HL-60 (cell line): ENCODE measurements at regions not wholly inside any gene's neighbourhood (a gene's known extent, or its start where the extent isn't known, plus 50 kb on each side); places are given as distances from the start of the nearest gene placed in this dataset.

Experiments
- DNase-seq, 2 experiments: peaks; one replicate each; pipeline ENCODE4 v3.0.0-alpha.2; 2010 to 2020; ENCODE audit warnings: low read depth in 1 of 2, low spot score in 1 of 2
- H3K27ac ChIP-seq: fragments of 250-450 bp; sonication (Bioruptor Pico); replicated peaks from 2 replicates; pipeline ENCODE4 v1.5.1; 2020; ENCODE audit warnings: mild to moderate bottlenecking, moderate library complexity
- H3K27me3 ChIP-seq: fragments of 250-450 bp; sonication (Bioruptor Pico); 2 replicates; pipeline ENCODE4 v1.5.1; 2021; ENCODE audit warnings: mild to moderate bottlenecking, moderate library complexity; ENCODE audit not compliant: insufficient read depth, poor library complexity, severe bottlenecking
- H3K4me3 ChIP-seq: replicated peaks from 2 replicates; pipeline ENCODE4 v1.5.1; 2011; ENCODE audit warnings: mild to moderate bottlenecking, control low read depth, low read length; ENCODE audit not compliant: insufficient read depth
- GABPA ChIP-seq: IDR thresholded peaks from 2 replicates; pipeline ENCODE4 v1.6.1; 2012; ENCODE audit warnings: low read depth
- POLR2AphosphoS5 ChIP-seq: IDR thresholded peaks from 2 replicates; pipeline ENCODE4 v1.6.1; 2012; ENCODE audit warnings: low read depth
- SPI1 ChIP-seq: IDR thresholded peaks from 2 replicates; pipeline ENCODE4 v1.6.1; 2012; ENCODE audit warnings: low read depth, mild to moderate bottlenecking, borderline replicate concordance
- TF ChIP-seq, protein P1 (sequence below): IDR thresholded peaks from 2 replicates; pipeline ENCODE4 v1.6.1; 2012; ENCODE audit warnings: low read depth; ENCODE audit not compliant: insufficient replicate concordance
- TF ChIP-seq, protein P2 (sequence below): IDR thresholded peaks from one replicate; pipeline ENCODE4 v1.5.1; 2011; ENCODE audit warnings: low read length, control low read depth, inconsistent platforms; ENCODE audit not compliant: insufficient read depth

DNA sequence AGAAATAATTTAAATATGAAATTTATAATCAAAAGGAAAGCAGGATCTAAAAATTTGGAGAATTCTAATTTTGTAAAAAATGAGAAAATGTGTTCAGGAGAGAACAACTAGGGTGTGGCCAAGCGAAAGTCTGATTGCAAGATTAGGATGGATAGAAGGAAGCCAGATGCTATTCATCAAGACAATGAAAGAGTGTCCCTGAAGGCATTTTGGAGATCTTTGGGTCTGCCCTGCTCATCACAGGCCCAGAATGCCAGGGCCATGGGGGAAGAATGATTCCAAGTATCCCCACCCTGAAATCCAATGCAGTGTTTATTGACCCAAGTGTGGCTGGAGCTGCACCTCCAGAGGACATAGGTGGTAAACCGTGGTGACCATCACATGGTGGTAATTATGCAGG, 724.0 kb upstream of the FZD8 start:
- no peak for TF ChIP-seq POLR2AphosphoS5
- no peak for TF ChIP-seq SPI1
- TF ChIP-seq GABPA = no peak
- DNase-seq = no peak
- Histone ChIP-seq H3K4me3 (no peak overlapping the region), H3K27me3 (no peaks in the 10 kb centered on the region), H3K27ac (no peak overlapping the region)

DNA sequence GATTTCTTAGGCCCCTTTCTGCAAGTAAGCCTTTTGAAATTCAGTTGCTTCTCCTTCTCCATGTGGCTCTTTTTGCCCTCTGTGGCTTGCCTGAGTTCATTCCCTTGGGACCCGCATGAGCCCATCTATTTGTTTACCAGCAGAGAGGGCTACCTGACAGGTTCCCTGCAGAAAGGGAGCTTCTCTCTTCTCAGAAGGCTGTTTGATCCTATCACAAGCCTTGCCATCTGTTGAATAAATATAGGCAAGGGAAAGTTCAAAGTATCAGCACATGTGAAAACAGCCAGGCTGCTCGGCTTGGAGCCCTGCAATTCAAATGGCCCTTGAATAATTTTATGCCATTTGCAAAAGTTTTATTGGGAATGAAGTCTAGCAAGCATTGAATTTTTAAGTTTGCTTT, 720.2 kb upstream of the FZD8 start:
- Histone ChIP-seq H3K27ac (no peak overlapping the region), H3K4me3 (no peak overlapping the region), H3K27me3 (no peaks in the 10 kb centered on the region)
- no peak for DNase-seq
- TF ChIP-seq POLR2AphosphoS5 (no peak), GABPA (no peak), SPI1 (no peak)
- TF ChIP-seq, protein P1, sequence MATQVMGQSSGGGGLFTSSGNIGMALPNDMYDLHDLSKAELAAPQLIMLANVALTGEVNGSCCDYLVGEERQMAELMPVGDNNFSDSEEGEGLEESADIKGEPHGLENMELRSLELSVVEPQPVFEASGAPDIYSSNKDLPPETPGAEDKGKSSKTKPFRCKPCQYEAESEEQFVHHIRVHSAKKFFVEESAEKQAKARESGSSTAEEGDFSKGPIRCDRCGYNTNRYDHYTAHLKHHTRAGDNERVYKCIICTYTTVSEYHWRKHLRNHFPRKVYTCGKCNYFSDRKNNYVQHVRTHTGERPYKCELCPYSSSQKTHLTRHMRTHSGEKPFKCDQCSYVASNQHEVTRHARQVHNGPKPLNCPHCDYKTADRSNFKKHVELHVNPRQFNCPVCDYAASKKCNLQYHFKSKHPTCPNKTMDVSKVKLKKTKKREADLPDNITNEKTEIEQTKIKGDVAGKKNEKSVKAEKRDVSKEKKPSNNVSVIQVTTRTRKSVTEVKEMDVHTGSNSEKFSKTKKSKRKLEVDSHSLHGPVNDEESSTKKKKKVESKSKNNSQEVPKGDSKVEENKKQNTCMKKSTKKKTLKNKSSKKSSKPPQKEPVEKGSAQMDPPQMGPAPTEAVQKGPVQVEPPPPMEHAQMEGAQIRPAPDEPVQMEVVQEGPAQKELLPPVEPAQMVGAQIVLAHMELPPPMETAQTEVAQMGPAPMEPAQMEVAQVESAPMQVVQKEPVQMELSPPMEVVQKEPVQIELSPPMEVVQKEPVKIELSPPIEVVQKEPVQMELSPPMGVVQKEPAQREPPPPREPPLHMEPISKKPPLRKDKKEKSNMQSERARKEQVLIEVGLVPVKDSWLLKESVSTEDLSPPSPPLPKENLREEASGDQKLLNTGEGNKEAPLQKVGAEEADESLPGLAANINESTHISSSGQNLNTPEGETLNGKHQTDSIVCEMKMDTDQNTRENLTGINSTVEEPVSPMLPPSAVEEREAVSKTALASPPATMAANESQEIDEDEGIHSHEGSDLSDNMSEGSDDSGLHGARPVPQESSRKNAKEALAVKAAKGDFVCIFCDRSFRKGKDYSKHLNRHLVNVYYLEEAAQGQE = no peak
- TF ChIP-seq, protein P2, sequence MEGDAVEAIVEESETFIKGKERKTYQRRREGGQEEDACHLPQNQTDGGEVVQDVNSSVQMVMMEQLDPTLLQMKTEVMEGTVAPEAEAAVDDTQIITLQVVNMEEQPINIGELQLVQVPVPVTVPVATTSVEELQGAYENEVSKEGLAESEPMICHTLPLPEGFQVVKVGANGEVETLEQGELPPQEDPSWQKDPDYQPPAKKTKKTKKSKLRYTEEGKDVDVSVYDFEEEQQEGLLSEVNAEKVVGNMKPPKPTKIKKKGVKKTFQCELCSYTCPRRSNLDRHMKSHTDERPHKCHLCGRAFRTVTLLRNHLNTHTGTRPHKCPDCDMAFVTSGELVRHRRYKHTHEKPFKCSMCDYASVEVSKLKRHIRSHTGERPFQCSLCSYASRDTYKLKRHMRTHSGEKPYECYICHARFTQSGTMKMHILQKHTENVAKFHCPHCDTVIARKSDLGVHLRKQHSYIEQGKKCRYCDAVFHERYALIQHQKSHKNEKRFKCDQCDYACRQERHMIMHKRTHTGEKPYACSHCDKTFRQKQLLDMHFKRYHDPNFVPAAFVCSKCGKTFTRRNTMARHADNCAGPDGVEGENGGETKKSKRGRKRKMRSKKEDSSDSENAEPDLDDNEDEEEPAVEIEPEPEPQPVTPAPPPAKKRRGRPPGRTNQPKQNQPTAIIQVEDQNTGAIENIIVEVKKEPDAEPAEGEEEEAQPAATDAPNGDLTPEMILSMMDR = no peak

DNA sequence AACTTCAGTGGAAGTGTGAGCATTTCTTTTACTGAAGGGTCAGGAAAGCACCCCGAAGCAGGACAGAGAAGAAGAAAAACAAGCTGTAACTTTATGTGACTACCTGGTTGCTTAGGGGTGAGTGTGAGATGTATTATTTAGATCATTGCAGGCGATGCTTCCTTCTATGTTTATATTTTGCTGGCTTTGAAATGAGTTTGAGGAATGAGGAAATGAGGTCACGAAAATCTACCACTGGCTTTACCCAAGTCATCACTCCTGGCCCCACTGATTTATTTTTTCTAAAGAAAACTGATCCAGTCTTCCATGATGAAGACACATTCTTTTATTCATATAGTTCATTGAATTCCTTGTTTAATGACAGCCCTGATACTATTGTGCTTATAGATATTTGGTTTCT, 716.6 kb upstream of the FZD8 start:
- DNase-seq = no peak
- Histone ChIP-seq H3K27ac (no peak overlapping the region), H3K27me3 (no peaks in the 10 kb centered on the region), H3K4me3 (no peak overlapping the region)
- TF ChIP-seq POLR2AphosphoS5 = no peak

DNA sequence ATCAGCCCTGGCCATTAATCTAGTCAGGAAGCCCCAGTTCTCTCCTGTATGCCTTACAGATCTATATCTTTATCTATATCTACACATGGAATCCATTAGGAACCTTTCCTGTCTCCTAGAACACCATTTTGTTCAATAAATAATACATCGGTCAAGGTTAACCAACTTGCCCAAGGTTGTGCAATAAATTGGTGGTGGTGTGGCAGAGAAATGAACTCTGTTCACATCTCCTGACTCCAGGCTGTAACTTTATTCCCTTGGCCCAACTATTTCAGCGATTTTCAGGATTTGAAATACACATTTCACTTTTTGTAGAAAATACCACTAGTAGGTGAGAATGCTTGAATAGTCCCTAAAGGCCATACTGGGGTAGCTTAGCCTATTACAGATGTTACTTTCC, 712.5 kb upstream of the FZD8 start:
- Histone ChIP-seq H3K27ac (no peak overlapping the region), H3K27me3 (no peaks in the 10 kb centered on the region)

More for the DNA sequence above, 712.5 kb upstream of the FZD8 start:
- H3K4me3 ChIP-seq = no peak overlapping the region
- TF ChIP-seq SPI1 (no peak), GABPA (no peak), POLR2AphosphoS5 (no peak)
- TF ChIP-seq, protein P1 = no peak
- TF ChIP-seq, protein P2 = no peak
- no peak for DNase-seq
